GM18909 (cell line): ENCODE measurements at regions not wholly inside any gene's neighbourhood (a gene's known extent, or its start where the extent isn't known, plus 50 kb on each side); places are given as distances from the start of the nearest gene placed in this dataset.
"Not testable (repeated sequence)": the region's sequence is repeated elsewhere in the genome, so short reads cannot be mapped to it uniquely, and the experiment has no call there.

Source experiments
- ATAC-seq: cut with Tn5 transposase; IDR thresholded peaks from one replicate; pipeline ENCODE4 v1.9.1; 2021; ENCODE audit warnings: mild to moderate bottlenecking; ENCODE audit not compliant: unreplicated experiment, poor library complexity

GRCh38 chr2:129375632-129376425 is 603.6 kb upstream of the RAB6C start:
- ATAC-seq, result no peak

DNA sequence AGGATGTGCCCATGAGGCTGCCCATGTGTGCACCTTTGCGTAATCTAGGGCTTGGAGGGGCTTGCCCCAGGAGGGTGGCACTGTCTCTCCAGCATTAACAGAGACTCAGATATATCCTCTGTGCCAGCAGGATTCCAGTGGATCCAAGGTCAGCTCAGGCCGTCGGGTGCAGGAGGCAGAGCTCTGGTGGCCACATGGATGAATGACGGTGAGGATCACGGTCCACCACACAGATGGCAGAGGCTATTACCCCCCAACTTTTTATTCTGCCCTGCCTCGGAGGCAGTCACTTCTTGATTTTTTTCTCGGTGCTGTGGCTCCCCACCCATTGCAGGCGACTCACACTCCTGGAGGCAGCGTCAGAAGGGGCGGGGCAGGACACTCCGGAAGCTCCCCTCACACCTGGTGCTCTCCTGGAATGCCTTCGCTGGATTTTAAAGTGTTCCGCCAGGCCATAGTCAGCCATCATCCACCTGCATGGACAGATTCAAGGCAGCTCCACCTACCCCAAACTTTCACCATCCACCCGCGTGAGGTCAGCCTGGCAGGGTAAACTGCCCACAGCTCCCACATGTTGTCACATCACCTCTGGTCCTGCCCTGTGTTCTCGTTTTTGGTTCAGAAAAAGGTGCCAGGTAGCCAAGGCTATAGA is 602.9 kb upstream of the RAB6C start:
- ATAC-seq, result no peak

DNA sequence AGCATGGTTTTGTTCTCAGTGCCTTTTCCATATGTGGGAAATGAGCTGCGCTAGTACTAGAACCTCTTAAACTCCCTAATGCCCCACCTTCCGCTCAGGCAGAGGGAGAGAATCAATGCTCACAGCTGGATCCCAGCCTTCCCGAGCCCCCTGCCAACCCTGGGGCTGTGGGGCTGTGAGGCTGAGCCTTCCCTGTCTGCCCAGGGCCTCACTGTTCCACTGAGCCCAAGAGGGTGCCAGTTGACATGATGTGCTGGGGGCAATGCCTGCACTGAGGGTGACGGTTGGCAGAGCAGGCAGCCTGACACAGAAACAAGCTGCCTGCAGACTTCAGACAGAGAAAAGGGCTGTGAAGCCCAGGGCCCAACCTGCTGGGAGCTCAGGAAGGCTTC is 602.4 kb upstream of the RAB6C start:
- no peak for ATAC-seq

DNA sequence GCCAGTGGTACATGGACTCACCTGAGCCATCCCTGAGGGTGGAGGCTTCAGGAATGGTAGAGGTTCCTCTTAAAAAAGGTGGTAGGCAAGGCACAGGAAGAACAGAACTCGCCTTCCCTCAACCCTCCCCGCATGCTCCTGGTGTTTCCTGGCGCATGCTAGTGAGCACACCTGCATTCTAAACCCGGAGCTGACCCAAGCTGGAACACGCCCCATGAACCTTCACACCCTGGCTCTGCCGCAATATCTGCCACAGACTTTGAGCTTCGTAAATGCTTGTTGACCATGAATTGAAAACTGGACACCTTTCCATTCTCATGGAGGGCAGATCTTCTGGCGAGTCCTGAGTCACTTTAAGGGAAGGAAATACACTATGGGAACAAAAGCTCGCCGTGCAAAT is 601.3 kb upstream of the RAB6C start:
- ATAC-seq, result no peak

DNA sequence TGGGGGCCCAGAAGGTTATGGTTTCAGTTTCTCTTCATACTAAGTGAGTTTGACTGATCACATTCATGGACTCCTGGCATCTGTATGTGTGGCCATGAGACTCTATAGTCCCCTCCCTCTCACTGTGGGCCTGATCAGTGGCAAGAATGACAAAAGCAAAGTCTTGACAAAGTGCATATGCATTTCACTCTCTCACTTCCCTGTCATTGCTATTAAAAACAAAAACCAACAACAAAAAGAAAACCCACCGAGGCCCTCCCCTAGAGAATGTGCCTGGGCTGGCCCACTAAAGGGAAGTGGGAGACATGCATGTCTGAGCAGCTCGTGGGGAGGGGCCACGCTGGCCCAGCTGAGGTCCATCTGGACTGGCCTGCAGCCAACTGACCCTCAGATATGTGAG is 600.1 kb upstream of the RAB6C start:
- peak; percentile 72 for ATAC-seq

GRCh38 chr2:129381789-129382188 is 597.7 kb upstream of the RAB6C start:
- ATAC-seq, result no peak

DNA sequence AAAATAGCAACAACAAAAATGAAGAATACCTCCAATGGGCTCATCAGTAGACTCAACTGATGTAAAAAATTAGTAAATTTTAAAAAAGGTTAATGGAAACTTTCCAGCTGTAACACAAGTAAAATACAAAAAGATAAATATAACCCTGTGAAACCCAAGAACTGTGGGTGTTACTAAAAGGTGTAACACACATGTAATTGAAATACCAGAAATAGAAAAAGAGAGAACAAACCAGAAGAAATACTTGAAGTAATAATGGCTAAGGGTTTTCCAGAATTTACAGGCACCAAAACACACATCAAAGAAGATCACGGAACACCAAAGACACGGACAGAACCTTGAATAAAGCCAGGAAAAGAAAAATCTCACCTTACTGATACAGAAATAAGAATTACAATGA is 590.6 kb upstream of the RAB6C start:
- no peak for ATAC-seq

GRCh38 chr2:129393816-129394215 is 585.6 kb upstream of the RAB6C start:
- ATAC-seq, result no peak

GRCh38 chr2:129396980-129397599 is 582.4 kb upstream of the RAB6C start:
- ATAC-seq, result peak; percentile 81

- ATAC-seq, result no peak
These were observed 578.6 kb upstream of the RAB6C start for GRCh38 chr2:129400826-129401225.

- ATAC-seq, result no peak
These were observed 577.4 kb upstream of the RAB6C start for GRCh38 chr2:129402076-129402475.

GRCh38 chr2:129404000-129404685 is 575.3 kb upstream of the RAB6C start:
- ATAC-seq, result no peak

GRCh38 chr2:129408570-129408969 is 570.9 kb upstream of the RAB6C start:
- ATAC-seq, result no peak

- ATAC-seq, result not testable (repeated sequence)
These were observed 562.4 kb upstream of the RAB6C start for GRCh38 chr2:129417041-129417440.

GRCh38 chr2:129422028-129422427 is 557.4 kb upstream of the RAB6C start:
- no peak for ATAC-seq

- no peak for ATAC-seq
These were observed 551.3 kb upstream of the RAB6C start for GRCh38 chr2:129428086-129428660.

DNA sequence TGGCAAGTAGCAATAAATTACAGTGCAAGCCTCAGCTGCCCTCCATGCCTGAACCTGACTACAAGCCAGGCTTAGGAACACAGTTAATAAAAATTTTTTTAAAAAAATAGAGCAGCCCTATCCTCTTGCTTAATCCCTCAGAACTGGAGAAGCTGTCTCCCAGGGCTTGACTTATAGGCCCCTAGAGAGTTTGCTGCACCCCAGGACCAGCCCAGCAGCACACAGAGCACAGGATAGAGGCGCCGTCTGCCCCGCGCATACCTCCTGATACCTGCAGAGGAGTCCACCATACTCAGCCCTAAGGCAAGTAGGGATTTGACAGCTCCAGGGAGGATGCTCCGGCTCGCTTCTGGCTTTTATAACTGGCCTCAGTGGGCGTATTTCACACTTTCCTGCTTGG is 548.6 kb upstream of the RAB6C start:
- ATAC-seq, result no peak

DNA sequence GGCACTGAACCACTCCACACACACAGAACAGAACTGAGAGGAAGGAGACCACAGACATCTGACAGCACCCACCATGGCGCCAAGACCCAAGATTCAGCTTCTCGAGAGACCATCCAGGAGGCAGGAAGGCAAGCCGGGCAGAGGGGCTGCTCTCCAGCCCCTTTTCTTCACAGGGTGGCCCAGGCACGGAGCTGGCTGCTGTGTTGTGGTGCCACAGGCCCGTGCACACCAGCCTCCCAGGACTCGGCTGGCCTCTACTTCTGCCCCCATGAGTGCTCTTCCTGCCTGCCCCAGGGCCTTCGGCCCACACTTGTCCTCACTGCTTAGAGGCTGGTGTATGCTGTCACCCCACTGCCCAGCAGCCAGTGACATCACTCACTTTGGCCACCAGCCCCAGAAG is 547.6 kb upstream of the RAB6C start:
- ATAC-seq, result no peak

GRCh38 chr2:129436809-129437208 is 542.7 kb upstream of the RAB6C start:
- ATAC-seq, result no peak

- no peak for ATAC-seq
These were observed 541.7 kb upstream of the RAB6C start for GRCh38 chr2:129437725-129438124.
